A673 (cell line): ENCODE measurements at regions not wholly inside any gene's neighbourhood (a gene's known extent, or its start where the extent isn't known, plus 50 kb on each side); places are given as distances from the start of the nearest gene placed in this dataset.

Experiments
- EZH2 ChIP-seq: fragments of 200-600 bp; sonication (generic); IDR thresholded peaks from 2 replicates; pipeline ENCODE4 v1.6.1; 2017; ENCODE audit warnings: borderline replicate concordance, low read depth, mild to moderate bottlenecking, mixed read lengths, antibody characterized with exemption, low read length; ENCODE audit not compliant: poor library complexity, severe bottlenecking
- TF ChIP-seq, protein P1 (sequence below): fragments of 300-800, 200-600 bp; sonication (generic); conservative IDR thresholded peaks from 2 replicates; pipeline ENCODE4 v1.5.1; 2017; ENCODE audit warnings: low read depth, mild to moderate bottlenecking, antibody characterized with exemption, low read length, moderate library complexity, mixed read lengths

GRCh38 chr4:116664198-116664597 lies 421.2 kb downstream of the TRAM1L1 start:
- TF ChIP-seq, protein P1, sequence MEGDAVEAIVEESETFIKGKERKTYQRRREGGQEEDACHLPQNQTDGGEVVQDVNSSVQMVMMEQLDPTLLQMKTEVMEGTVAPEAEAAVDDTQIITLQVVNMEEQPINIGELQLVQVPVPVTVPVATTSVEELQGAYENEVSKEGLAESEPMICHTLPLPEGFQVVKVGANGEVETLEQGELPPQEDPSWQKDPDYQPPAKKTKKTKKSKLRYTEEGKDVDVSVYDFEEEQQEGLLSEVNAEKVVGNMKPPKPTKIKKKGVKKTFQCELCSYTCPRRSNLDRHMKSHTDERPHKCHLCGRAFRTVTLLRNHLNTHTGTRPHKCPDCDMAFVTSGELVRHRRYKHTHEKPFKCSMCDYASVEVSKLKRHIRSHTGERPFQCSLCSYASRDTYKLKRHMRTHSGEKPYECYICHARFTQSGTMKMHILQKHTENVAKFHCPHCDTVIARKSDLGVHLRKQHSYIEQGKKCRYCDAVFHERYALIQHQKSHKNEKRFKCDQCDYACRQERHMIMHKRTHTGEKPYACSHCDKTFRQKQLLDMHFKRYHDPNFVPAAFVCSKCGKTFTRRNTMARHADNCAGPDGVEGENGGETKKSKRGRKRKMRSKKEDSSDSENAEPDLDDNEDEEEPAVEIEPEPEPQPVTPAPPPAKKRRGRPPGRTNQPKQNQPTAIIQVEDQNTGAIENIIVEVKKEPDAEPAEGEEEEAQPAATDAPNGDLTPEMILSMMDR, result no peak
- no peak for TF ChIP-seq EZH2
